ENCODE measurements at regions not wholly inside any gene's neighbourhood (a gene's known extent, or its start where the extent isn't known, plus 50 kb on each side); places are given as distances from the start of the nearest gene placed in this dataset.

DNA sequence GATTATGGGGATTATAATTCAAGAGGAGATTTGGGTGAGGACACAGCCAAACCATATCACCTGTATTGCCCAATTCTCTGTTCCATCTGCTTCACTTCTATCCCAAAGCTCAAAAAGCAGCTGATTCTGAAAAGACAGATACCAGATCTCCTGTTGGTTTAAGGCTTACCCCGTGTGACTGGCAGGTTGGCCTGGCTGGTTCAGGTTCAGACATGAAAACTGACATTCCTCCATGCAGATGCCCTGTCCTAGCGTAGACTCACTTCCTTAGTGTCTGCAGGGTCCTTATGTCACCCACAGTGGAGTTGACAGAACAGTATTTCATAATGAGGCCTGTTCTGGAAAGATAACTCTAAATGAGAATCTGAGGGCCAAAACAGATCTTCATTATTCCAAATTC lies 61.1 kb upstream of the FLRT2 start:
- TF ChIP-seq ZNF2 (tag by site-specific recombination; IDR thresholded peaks at IDR 0.05) (no peak), ZNF140 (tag by site-specific recombination; IDR thresholded peaks at IDR 0.05) (no peak), ZNF677 (tag by site-specific recombination; IDR thresholded peaks at IDR 0.05) (no peak)
- H3K4me3 ChIP-seq (ENCODE audit: low read depth, low read length): no peak overlapping the region
- ChIA-PET CTCF (no interaction called here), POLR2A (no interaction called here)
- H3K4me1 ChIP-seq (ENCODE audit: control insufficient read depth, insufficient read depth, low read length): peaks cover 5% of the 10 kb centered on the region; the same call in 1 of the 2 replicates
- no peaks in the 10 kb centered on the region for H3K9me3 ChIP-seq (ENCODE audit: control insufficient read depth, insufficient read depth, low read depth, low read length)
- H3K27ac ChIP-seq (ENCODE audit: extremely low read depth, low read depth, low read length): no peak overlapping the region
- H3K36me3 ChIP-seq (ENCODE audit: control insufficient read depth in 2 of 2, insufficient read depth in 1 of 2, low read length in 2 of 2): no peaks in the 10 kb centered on the region

GRCh38 chr14:85471156-85471555 lies 58.8 kb upstream of the FLRT2 start:
- ChIA-PET CTCF (no interaction called here), POLR2A (no interaction called here)
- Histone ChIP-seq H3K4me3 (ENCODE audit: low read depth, low read length) (no peak overlapping the region), H3K4me1 (ENCODE audit: control insufficient read depth, insufficient read depth, low read length) (peaks cover 5% of the 10 kb centered on the region; the same call in 1 of the 2 replicates), H3K36me3 (ENCODE audit: control insufficient read depth in 2 of 2, insufficient read depth in 1 of 2, low read length in 2 of 2) (no peaks in the 10 kb centered on the region), H3K27ac (ENCODE audit: extremely low read depth, low read depth, low read length) (no peak overlapping the region), H3K9me3 (ENCODE audit: control insufficient read depth, insufficient read depth, low read depth, low read length) (no peaks in the 10 kb centered on the region)
- TF ChIP-seq ZNF335 (tag by site-specific recombination; conservative IDR thresholded peaks at IDR 0.05) (no peak), ZNF311 (tag by site-specific recombination; IDR thresholded peaks at IDR 0.05; ENCODE audit: borderline replicate concordance) (no peak), ZNF544 (tag by site-specific recombination; IDR thresholded peaks at IDR 0.05) (no peak)
- TF ChIP-seq, protein P1, sequence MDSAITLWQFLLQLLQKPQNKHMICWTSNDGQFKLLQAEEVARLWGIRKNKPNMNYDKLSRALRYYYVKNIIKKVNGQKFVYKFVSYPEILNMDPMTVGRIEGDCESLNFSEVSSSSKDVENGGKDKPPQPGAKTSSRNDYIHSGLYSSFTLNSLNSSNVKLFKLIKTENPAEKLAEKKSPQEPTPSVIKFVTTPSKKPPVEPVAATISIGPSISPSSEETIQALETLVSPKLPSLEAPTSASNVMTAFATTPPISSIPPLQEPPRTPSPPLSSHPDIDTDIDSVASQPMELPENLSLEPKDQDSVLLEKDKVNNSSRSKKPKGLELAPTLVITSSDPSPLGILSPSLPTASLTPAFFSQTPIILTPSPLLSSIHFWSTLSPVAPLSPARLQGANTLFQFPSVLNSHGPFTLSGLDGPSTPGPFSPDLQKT (IDR thresholded peaks at IDR 0.05; ENCODE audit: borderline replicate concordance, low read depth, low read length): no peak
- TF ChIP-seq, protein P2, sequence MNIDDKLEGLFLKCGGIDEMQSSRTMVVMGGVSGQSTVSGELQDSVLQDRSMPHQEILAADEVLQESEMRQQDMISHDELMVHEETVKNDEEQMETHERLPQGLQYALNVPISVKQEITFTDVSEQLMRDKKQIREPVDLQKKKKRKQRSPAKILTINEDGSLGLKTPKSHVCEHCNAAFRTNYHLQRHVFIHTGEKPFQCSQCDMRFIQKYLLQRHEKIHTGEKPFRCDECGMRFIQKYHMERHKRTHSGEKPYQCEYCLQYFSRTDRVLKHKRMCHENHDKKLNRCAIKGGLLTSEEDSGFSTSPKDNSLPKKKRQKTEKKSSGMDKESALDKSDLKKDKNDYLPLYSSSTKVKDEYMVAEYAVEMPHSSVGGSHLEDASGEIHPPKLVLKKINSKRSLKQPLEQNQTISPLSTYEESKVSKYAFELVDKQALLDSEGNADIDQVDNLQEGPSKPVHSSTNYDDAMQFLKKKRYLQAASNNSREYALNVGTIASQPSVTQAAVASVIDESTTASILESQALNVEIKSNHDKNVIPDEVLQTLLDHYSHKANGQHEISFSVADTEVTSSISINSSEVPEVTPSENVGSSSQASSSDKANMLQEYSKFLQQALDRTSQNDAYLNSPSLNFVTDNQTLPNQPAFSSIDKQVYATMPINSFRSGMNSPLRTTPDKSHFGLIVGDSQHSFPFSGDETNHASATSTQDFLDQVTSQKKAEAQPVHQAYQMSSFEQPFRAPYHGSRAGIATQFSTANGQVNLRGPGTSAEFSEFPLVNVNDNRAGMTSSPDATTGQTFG (tag by site-specific recombination; IDR thresholded peaks at IDR 0.05; ENCODE audit: borderline replicate concordance): no peak

DNA sequence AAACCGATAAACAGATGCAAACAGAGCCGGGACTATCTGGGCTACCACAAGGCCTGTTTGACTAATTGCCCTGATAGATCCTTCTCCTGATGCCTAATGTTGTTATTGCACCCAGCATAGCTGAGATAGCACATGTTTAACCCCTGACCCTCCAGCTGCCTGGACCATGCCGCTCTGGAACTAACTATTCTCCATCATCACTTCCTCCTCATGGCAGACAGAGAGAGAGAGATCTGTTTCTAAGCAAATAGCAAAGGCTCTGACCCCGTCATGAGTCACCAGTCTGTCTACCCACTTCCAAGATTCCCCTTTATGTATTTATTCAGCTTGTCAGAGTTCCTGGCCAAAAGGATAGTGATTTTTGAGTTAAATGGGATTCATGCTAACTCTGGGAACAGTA lies 58.2 kb upstream of the FLRT2 start:
- H3K36me3 ChIP-seq (ENCODE audit: control insufficient read depth in 2 of 2, insufficient read depth in 1 of 2, low read length in 2 of 2): no peaks in the 10 kb centered on the region
- H3K4me3 ChIP-seq (ENCODE audit: low read depth, low read length): no peak overlapping the region
- POLR2A ChIA-PET: interaction anchor here (0.7 kb wide), 1 partner anchor 62 kb away, joined by 3 read pairs; no protein-coding TSS in a partner anchor
- H3K9me3 ChIP-seq (ENCODE audit: control insufficient read depth, insufficient read depth, low read depth, low read length): no peaks in the 10 kb centered on the region
- TF ChIP-seq ZNF112 (tag by site-specific recombination; IDR thresholded peaks at IDR 0.05) (no peak), PRDM1 (tag by site-specific recombination; IDR thresholded peaks at IDR 0.05) (no peak)
- peaks cover 5% of the 10 kb centered on the region; the same call in 1 of the 2 replicates for H3K4me1 ChIP-seq (ENCODE audit: control insufficient read depth, insufficient read depth, low read length)
- no peak overlapping the region for H3K27ac ChIP-seq (ENCODE audit: extremely low read depth, low read depth, low read length)
- CTCF ChIA-PET: no interaction called here

DNA sequence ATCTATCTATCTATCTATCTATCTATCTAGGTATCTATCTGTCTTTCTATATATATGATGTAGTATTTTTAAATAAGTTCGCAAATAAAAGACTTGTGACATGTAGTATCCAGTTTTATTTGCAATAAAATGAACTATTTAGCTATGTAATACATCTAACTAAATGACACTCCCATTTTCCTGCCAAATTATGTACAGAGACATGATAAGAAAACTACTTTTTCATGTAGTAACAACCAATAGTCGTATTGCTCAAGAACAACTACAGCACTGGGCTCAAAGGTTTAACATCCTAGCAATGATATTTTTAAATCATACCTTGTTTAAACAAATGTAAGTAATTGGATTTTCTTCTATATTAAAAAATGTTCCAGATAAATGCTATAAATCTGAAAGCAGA lies 55.5 kb upstream of the FLRT2 start:
- Histone ChIP-seq H3K4me1 (ENCODE audit: control insufficient read depth, insufficient read depth, low read length) (peaks cover 5% of the 10 kb centered on the region; the same call in 1 of the 2 replicates), H3K9me3 (ENCODE audit: control insufficient read depth, insufficient read depth, low read depth, low read length) (no peaks in the 10 kb centered on the region), H3K36me3 (ENCODE audit: control insufficient read depth in 2 of 2, insufficient read depth in 1 of 2, low read length in 2 of 2) (no peaks in the 10 kb centered on the region), H3K27ac (ENCODE audit: extremely low read depth, low read depth, low read length) (no peak overlapping the region), H3K4me3 (ENCODE audit: low read depth, low read length) (no peak overlapping the region)
- ChIA-PET POLR2A (no interaction called here), CTCF (no interaction called here)
- no peak for TF ChIP-seq ZNF37A (tag by site-specific recombination; IDR thresholded peaks at IDR 0.05)
- TF ChIP-seq REPIN1 (tag by site-specific recombination; IDR thresholded peaks at IDR 0.05; ENCODE audit: low read depth): no peak
- TF ChIP-seq ZNF146 (tag by site-specific recombination; IDR thresholded peaks at IDR 0.05): no peak
- TF ChIP-seq ZNF394 (tag by site-specific recombination; IDR thresholded peaks at IDR 0.05; ENCODE audit: borderline replicate concordance): no peak
- TF ChIP-seq ZNF610 (tag by site-specific recombination; IDR thresholded peaks at IDR 0.05; ENCODE audit: borderline replicate concordance): no peak
- no peak for TF ChIP-seq ZNF664 (tag by site-specific recombination; IDR thresholded peaks at IDR 0.05)
- TF ChIP-seq ZNF48 (tag by site-specific recombination; IDR thresholded peaks at IDR 0.05): no peak
- TF ChIP-seq, protein P1 (IDR thresholded peaks at IDR 0.05; ENCODE audit: borderline replicate concordance, low read depth, low read length): no peak
- TF ChIP-seq ZNF510 (tag by site-specific recombination; IDR thresholded peaks at IDR 0.05; ENCODE audit: insufficient replicate concordance): no peak
